ENCODE measurements at regions not wholly inside any gene's neighbourhood (a gene's known extent, or its start where the extent isn't known, plus 50 kb on each side); places are given as distances from the start of the nearest gene placed in this dataset.

DNA sequence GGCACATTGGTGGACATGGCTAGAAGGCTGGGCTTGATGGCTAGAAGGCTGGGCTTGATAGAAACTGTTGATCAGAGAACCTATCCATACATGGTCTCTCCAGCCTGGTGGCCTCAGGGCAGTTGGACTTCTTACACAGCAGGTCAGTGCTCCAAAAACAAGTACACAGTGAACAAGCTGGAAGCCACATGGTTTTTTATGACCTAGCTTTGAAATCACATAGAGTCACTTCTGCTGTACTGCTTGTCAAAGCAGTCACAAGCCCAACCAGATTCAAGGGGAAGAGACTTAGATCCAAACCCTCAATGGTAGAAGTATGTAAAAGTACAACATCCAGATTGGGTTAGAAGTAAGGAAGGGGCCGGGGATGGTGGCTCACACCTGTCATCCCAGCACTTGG, 89.4 kb upstream of the HES1 start:
- DNase-seq (ENCODE audit: low read depth) = no peak
- H3K4me3 ChIP-seq (ENCODE audit: control insufficient read depth, low read depth, low read length) = no peak overlapping the region
- TF ChIP-seq, protein P1, sequence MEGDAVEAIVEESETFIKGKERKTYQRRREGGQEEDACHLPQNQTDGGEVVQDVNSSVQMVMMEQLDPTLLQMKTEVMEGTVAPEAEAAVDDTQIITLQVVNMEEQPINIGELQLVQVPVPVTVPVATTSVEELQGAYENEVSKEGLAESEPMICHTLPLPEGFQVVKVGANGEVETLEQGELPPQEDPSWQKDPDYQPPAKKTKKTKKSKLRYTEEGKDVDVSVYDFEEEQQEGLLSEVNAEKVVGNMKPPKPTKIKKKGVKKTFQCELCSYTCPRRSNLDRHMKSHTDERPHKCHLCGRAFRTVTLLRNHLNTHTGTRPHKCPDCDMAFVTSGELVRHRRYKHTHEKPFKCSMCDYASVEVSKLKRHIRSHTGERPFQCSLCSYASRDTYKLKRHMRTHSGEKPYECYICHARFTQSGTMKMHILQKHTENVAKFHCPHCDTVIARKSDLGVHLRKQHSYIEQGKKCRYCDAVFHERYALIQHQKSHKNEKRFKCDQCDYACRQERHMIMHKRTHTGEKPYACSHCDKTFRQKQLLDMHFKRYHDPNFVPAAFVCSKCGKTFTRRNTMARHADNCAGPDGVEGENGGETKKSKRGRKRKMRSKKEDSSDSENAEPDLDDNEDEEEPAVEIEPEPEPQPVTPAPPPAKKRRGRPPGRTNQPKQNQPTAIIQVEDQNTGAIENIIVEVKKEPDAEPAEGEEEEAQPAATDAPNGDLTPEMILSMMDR (IDR thresholded peaks at IDR 0.05; ENCODE audit: control insufficient read depth, insufficient read depth, low read depth, low read length, missing control alignments) = no peak

DNA sequence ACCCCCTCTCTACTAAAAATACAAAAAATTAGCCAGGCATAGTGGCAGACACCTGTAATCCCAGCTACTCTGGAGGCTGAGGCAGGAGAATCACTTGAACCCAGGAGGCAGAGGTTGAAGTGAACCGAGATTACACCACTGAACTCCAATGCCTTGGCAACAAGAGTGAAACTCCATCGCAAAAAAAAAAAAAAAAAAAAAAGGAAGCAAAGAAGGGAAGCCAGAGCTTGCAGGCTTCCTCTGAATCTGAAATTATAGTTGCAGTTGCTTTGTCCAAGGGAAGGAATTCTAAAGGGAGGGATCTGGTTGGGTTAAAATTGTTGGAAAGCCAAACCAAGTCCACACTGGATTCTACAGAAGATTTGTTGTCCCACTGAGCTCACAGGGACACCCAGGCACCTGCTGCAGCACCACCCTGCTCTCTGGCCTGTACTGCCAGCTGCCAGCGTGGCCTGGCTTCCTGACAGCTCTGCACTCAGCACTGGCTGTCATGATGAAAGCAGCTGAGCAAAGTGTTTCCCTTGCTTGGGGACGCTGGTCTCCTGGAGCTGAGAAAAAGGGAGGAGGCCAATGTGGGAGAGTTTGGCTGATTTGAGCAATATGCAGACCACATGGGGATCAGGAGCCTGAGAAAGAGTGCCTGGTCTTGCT, 88.8 kb upstream of the HES1 start:
- DNase-seq (ENCODE audit: low read depth) = no peak
- H3K4me3 ChIP-seq (ENCODE audit: control insufficient read depth, low read depth, low read length) = no peak overlapping the region
- TF ChIP-seq, protein P1 (IDR thresholded peaks at IDR 0.05; ENCODE audit: control insufficient read depth, insufficient read depth, low read depth, low read length, missing control alignments) = no peak

DNA sequence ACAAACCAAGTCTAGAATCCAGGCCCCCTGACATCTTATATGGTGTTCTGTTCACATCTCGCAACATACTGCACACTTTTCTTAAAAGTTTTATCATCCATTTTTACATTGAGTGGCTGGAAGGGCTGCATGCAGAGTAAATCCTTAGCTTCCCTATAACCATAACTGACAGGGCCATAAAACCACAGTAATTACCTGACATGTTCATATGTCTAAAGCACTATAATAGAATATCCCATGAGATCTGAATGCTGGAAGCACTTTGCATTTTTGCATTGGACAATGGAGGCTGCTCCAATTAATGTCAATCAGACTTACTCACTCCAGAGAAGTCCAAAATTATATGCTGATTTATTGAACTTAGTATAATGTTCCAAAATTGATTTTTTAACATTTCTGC, 86.6 kb upstream of the HES1 start:
- no peak for DNase-seq (ENCODE audit: low read depth)
- H3K4me3 ChIP-seq (ENCODE audit: control insufficient read depth, low read depth, low read length) = no peak overlapping the region
- TF ChIP-seq, protein P1 (IDR thresholded peaks at IDR 0.05; ENCODE audit: control insufficient read depth, insufficient read depth, low read depth, low read length, missing control alignments) = no peak

DNA sequence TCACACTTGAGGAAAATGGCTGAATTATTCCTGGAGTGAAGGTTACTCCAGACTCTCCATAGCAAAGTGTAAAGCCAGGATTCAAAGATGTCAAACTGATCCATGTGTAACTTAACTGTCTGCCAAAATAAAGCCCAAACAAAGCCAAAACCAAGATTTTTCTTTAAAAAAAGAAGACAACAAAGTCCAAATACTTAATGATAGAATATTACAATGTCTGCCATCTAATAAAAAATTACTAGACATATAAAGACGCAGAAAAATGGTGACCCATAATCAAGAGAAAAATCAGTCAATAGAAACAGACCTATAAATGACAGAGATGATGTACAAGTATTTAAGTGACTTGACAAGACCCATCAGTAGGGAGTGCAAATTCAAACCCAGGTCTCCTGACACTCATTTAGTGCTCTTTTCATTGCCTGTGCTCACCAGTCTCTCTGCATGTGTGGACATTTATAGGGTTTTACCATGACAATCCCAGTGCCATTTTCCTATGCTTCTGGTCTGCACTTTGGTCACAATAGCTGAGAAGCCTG, 85.1 kb upstream of the HES1 start:
- no peak for DNase-seq (ENCODE audit: low read depth)
- no peak overlapping the region for H3K4me3 ChIP-seq (ENCODE audit: control insufficient read depth, low read depth, low read length)
- TF ChIP-seq, protein P1 (IDR thresholded peaks at IDR 0.05; ENCODE audit: control insufficient read depth, insufficient read depth, low read depth, low read length, missing control alignments) = no peak

DNA sequence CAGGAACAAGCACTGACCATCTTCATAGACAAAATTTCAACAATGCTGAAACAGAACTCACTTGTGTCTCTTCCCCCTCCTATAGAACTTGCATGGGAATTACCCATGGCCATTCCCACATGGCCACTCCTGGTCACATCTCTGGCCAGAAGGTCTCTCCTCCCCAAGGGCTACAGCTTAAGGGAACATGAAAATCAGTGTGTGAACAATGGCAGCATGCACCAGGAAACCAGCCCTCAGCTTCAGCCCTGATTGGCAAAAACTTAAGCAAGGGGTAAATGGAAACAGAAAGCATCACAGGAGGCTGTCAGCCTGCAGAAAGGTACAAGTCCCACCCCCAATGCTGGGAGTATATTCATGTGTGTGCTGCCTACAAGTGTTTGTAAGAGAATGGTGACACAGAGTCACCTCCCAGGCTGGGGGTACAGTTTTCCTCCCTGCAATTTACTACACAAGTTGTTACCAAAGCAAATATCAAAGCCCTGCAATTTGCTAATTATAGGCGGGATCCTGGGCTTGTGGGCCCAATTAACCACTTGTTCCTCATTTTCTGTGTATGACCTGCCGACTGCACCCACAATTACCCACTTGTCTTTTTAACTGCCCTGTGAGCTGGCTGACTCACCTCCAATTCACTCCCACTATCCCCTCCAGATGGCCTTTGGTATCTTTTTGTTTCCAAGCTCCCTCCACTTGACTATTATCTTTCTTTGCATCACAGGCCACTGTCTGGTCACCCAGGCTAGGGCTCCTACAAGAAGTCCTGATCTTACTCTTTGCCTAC, 84.4 kb upstream of the HES1 start:
- H3K4me3 ChIP-seq (ENCODE audit: control insufficient read depth, low read depth, low read length) = no peak overlapping the region
- TF ChIP-seq, protein P1 (IDR thresholded peaks at IDR 0.05; ENCODE audit: control insufficient read depth, insufficient read depth, low read depth, low read length, missing control alignments) = no peak
- no peak for DNase-seq (ENCODE audit: low read depth)

DNA sequence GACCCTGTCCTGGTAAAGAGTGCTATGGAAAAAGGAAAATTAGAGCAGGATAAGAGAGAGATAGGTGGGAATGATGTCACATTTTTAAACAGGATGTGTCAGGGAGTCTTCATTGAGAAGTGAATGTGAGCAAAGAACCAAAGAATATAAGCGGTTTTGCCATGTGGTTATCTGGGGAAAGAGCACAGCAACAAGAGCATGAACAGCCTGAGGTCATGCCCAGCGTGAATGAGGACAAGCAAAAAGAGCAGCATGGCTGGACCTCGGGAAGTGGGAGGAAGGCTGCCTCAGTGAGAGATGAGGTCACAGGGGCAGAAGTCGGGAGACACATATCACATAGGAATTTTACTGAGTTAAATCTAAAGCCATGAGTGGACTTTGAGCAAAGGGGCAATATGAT, 82.8 kb upstream of the HES1 start:
- H3K4me3 ChIP-seq (ENCODE audit: control insufficient read depth, low read depth, low read length) = no peak overlapping the region
- TF ChIP-seq, protein P1 (IDR thresholded peaks at IDR 0.05; ENCODE audit: control insufficient read depth, insufficient read depth, low read depth, low read length, missing control alignments) = no peak
- no peak for DNase-seq (ENCODE audit: low read depth)
